Naive thymus-derived CD8-positive, alpha-beta T cell (primary cell): ENCODE measurements at regions not wholly inside any gene's neighbourhood (a gene's known extent, or its start where the extent isn't known, plus 50 kb on each side); places are given as distances from the start of the nearest gene placed in this dataset.
"Not testable (repeated sequence)": the region's sequence is repeated elsewhere in the genome, so short reads cannot be mapped to it uniquely, and the experiment has no call there.

Source experiments
- ATAC-seq, 2 donors: fragments of 150-1000 bp; cut with Tn5 transposase in 1 of 2; sonication (Bioruptor Pico), chemical (Tn5 transposase) in 1 of 2; 1 replicate in 1 of 2; 2 replicates in 1 of 2; pipeline ENCODE4 v1.10.0; 2021; ENCODE audit warnings: mild to moderate bottlenecking in 2 of 2, moderate library complexity in 2 of 2
- POLR2A ChIA-PET: fragments of 350-600 bp; sonication (Branson Sonifier 250); formaldehyde crosslinking; loops from one replicate; lab custom pipeline; 2021; ENCODE audit warnings: antibody characterized with exemption; lab: Charles Lee
- DNase-seq, 10 donors: peaks; one replicate each; pipeline versions ENCODE4 v3.0.0 to v3.0.0-alpha.2; 2020 to 2022
- H3K27ac Mint-ChIP-seq, 10 donors: one replicate each; pipeline ENCODE4 v1.8.0; 2020 to 2022; ENCODE audit warnings: mild to moderate bottlenecking in 10 of 10, mixed read lengths in 10 of 10, moderate library complexity in 4 of 10, inconsistent platforms in 1 of 10
- H3K27me3 Mint-ChIP-seq, 5 donors: one replicate each; pipeline ENCODE4 v1.8.0; 2021 to 2022; ENCODE audit warnings: mixed read lengths in 5 of 5
- H3K36me3 Mint-ChIP-seq, 3 donors: one replicate each; pipeline ENCODE4 v1.8.0; 2020 to 2022; ENCODE audit warnings: mixed read lengths in 3 of 3, mild to moderate bottlenecking in 2 of 3, inconsistent platforms in 1 of 3
- H3K4me1 Mint-ChIP-seq, 4 donors: one replicate each; pipeline ENCODE4 v1.8.0; 2021 to 2022; ENCODE audit warnings: mixed read lengths in 4 of 4
- H3K4me3 Mint-ChIP-seq, 10 donors: one replicate each; pipeline ENCODE4 v1.8.0; 2020 to 2022; ENCODE audit warnings: mild to moderate bottlenecking in 10 of 10, mixed read lengths in 10 of 10, moderate library complexity in 6 of 10, inconsistent platforms in 1 of 10
- H3K9me3 Mint-ChIP-seq, 9 donors: one replicate each; pipeline ENCODE4 v1.8.0; 2020 to 2022; ENCODE audit warnings: mixed read lengths in 9 of 9, mild to moderate bottlenecking in 3 of 9, inconsistent platforms in 1 of 9, moderate library complexity in 1 of 9

DNA sequence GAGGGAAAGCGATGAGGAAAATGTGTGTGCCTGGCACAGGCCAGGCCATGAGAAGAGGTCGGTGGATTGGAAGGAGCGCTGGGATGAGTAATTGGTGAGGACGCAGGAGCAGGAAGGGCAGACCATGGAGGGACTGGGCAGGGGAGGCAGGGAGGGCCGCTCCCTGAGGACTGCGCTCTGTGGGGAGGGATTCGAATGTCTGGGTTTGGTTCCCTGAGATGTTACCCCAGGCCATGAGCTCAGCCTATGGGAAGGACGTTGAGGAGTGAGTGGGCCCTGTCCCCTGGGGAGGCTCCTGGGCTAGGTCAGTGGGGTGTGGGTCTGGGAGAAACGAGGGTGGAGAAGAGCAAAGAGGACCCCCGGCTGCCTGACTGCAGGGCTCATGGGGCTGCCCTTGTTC lies 415.2 kb upstream of the NPAP1 start:
- H3K27ac Mint-ChIP-seq, H3K36me3 Mint-ChIP-seq, POLR2A ChIA-PET, H3K4me3 Mint-ChIP-seq, ATAC-seq, DNase-seq, H3K4me1 Mint-ChIP-seq: not testable (repeated sequence)
- Mint-ChIP-seq H3K9me3 (peaks cover 0 to 17% (median 4%) of the 10 kb centered on the region in 9 donors), H3K27me3 (peaks cover 0 to 11% (median 0%) of the 10 kb centered on the region in 5 donors)

DNA sequence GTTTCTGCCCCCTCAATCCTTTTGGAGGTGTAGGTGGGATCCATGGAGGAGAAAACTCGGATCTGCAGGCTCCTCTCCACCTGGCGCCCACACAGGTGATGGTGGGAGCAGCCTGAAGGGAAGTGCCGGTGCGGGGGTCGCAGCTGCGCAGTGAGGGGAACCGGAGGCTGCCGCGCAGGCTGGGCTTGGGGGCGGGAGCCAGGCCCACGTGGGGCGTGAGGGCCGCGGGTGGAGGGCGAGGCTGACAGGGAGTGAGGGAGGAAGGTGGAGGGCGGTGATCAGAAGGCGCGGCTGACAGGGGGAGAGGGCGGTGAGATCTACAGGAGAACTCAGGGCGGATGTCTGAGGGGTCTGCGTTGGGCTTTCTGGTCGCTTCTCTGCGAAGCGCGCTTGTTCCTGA lies 414.7 kb upstream of the NPAP1 start:
- DNase-seq, H3K4me3 Mint-ChIP-seq, ATAC-seq, H3K4me1 Mint-ChIP-seq, H3K27ac Mint-ChIP-seq, H3K36me3 Mint-ChIP-seq, POLR2A ChIA-PET: not testable (repeated sequence)
- H3K27me3 Mint-ChIP-seq = peaks cover 0 to 11% (median 0%) of the 10 kb centered on the region in 5 donors
- peaks cover 0 to 17% (median 4%) of the 10 kb centered on the region in 9 donors for H3K9me3 Mint-ChIP-seq

DNA sequence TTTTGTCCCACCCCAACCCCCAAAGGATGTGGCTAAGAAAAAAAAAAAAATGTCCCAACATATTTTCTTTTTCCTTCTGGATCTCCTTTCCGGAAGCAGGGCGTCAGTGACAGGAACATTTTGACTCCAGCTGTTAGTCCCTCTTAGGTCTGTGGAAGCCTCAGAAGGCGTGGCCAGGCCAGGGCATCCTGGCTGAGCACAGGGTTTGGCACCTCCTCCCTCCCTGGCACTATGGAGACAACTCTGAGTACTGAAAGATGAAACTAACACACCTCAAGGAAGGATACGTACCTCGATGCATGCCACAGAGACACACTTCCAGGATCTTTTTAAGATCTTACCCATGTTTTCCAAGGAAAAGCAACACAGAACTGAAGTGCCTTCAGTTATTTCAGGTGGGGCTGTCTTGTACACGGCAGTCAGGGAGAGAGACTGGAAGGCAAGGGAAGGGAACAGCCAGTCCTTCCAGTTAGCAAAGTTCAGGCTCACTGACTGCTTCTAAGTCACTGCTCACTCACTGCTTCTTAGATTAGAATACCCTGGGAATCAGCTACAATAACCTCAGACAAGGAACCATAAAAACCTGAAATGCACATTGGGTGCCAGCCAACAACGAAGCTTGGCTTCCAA lies 406.9 kb upstream of the NPAP1 start:
- H3K36me3 Mint-ChIP-seq, H3K27me3 Mint-ChIP-seq, H3K4me3 Mint-ChIP-seq, H3K27ac Mint-ChIP-seq, DNase-seq, ATAC-seq, H3K4me1 Mint-ChIP-seq, POLR2A ChIA-PET: not testable (repeated sequence)
- H3K9me3 Mint-ChIP-seq = peaks cover 0 to 18% (median 10%) of the 10 kb centered on the region in 9 donors

DNA sequence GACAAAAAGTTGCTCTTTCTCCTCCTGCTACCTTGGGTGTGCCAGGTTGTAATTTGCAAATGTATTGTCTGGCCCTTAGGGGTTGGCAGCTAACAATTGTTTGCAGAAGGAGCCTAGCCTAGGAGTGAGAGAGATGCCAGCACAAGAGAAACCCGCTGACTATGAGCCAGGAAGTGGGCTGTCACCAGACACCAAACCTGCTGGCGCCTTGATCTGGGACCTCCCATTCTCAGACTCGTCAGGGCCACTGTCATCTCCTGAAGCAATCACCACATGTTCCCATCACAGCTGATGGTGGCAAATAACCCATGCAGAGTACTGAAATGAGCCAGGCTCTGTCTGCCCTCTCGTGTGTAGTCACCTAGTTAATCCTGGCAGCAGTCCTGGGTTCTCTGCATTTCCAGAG lies 406.4 kb upstream of the NPAP1 start:
- no peak for DNase-seq
- peaks cover 0 to 18% (median 10%) of the 10 kb centered on the region in 9 donors for H3K9me3 Mint-ChIP-seq
- H3K36me3 Mint-ChIP-seq = no peaks in the 10 kb centered on the region
- no peaks in the 10 kb centered on the region for H3K4me1 Mint-ChIP-seq
- POLR2A ChIA-PET = no interaction called here
- peaks cover 0 to 4% (median 0%) of the 10 kb centered on the region in 5 donors for H3K27me3 Mint-ChIP-seq
- no peak overlapping the region for H3K27ac Mint-ChIP-seq
- no peak for ATAC-seq
- no peak overlapping the region for H3K4me3 Mint-ChIP-seq

DNA sequence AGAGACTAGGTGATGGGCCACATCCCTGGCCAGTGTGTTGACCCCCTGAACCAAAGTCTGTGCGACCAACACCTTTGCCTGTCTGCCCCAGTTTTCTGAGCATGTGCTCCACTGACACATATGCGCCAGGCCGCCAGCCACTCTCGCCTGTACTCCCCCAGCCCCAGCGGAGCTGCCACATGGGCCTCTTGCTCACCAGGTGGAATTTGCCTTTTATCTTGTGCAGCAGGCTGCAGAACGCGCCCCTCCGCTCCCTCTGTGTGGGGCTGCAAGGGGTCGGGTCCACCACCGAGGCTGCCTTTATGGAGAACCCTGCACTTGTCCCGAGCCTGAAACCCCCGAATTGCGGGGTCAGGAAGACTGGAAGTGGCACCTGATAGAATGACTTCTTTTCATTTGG lies 405.7 kb upstream of the NPAP1 start:
- no peak for ATAC-seq
- Mint-ChIP-seq H3K9me3 (peaks cover 0 to 17% (median 10%) of the 10 kb centered on the region in 9 donors), H3K27ac (no peak overlapping the region), H3K4me1 (no peaks in the 10 kb centered on the region), H3K27me3 (peaks cover 0 to 1% (median 0%) of the 10 kb centered on the region in 5 donors), H3K36me3 (no peaks in the 10 kb centered on the region), H3K4me3 (no peak overlapping the region)
- no peak for DNase-seq
- POLR2A ChIA-PET = no interaction called here

DNA sequence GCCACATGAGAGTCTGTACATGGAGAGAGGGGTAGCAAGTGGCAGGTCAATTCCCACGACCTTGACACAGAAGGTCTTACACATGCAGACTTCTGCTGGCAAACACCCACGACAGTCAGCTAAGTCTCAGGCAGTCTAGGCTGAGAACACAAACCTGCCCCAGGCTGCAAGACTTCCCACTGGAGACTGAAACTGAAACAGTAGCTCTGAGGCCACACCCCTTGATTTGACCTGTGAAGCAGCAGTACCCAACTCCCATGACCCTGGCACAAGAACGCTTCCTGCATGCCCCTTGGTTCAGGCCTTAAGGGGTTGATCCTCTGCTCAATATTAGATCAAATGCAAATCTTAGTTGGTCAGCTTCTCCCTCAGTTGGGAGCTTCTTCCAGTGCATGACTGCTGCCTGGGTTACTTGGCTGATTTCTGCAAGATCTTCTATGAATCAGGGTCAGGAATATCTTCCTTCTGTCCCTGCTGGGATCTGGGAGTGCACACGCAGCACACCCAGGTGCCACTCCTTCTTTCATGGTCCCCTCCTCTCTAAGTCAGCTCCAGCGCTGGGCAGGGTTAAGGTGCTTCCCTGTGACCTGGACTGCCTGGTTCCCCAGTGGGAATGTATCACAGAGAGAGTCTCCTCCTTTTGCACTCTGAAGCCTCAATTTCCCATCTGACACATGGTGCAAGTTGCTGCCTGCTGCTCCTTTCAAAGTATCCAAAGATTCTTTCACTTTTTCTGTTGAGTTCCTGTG lies 403.9 kb upstream of the NPAP1 start:
- H3K27ac Mint-ChIP-seq, POLR2A ChIA-PET, H3K36me3 Mint-ChIP-seq, ATAC-seq, H3K4me3 Mint-ChIP-seq, H3K4me1 Mint-ChIP-seq, DNase-seq, H3K27me3 Mint-ChIP-seq: not testable (repeated sequence)
- H3K9me3 Mint-ChIP-seq = peaks cover 0 to 18% (median 9%) of the 10 kb centered on the region in 9 donors

DNA sequence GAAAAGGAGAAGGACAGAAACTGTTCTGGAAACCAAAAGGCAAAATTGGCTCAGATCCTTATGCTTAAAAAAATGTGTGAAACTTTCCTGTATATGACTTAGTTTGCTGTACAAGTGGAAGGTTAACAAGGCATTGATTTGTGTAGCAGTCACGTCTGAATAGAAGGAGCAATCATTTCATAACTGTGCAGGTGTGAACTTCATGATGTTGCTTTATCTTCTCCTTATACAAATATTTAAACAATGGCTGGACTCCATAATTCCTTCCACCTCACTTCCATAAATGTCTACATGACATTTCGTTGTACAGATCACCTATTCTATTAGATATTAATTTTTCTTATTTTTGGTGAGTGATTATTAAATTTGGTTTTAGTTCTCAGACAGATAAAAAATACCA lies 382.7 kb upstream of the NPAP1 start:
- Mint-ChIP-seq H3K27me3 (no peaks in the 10 kb centered on the region), H3K27ac (no peak overlapping the region), H3K4me1 (no peaks in the 10 kb centered on the region), H3K36me3 (no peaks in the 10 kb centered on the region), H3K9me3 (peaks cover 0 to 5% (median 0%) of the 10 kb centered on the region in 9 donors), H3K4me3 (no peak overlapping the region)
- ATAC-seq (no peak), DNase-seq (no peak)
- POLR2A ChIA-PET = no interaction called here

DNA sequence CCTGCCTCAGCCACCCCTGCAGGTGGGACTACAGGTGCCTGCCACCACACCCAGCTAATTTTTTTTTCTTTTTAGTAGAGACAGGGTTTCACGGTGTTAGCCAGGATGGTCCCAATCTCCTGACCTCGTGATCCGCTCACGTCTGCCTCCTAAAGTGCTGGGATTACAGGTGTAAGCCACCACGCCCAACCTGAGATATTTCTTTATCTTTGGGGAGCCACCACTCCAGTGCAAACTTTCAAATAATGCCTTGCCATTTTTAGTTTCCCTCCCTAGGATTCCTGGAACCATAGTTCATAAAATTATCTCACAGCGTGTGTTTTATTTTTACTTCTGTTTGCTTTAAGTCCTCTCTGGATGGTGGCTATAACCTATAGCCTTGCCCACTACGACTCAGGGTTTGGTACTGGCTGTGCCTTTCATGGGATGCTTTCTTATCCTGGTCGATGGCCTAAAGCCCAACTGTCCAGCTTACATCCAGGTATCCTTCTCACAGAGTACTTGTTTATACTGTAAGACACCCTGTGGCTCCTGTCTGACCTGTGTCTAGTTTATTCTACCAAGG lies 374.7 kb upstream of the NPAP1 start:
- H3K36me3 Mint-ChIP-seq, H3K27ac Mint-ChIP-seq, H3K9me3 Mint-ChIP-seq, H3K27me3 Mint-ChIP-seq, H3K4me3 Mint-ChIP-seq, H3K4me1 Mint-ChIP-seq, ATAC-seq, POLR2A ChIA-PET, DNase-seq: not testable (repeated sequence)

DNA sequence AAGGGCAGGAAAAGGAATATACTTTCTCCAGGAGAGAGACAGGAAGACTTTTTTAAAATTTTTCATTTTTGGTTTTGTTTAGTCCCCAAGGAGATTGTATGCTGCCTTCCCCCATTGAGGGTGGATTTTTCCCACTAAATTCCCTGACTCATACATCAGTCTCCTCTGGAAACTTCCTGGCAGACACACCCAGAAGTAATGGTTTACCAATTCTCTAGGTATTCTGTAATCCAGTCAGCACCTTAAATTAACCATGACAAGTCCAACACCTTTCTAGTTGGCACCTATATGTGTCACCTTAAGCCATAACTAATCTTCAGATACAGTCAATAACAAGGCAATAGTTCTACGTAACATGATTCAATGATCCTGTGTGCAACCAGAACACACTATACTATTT lies 373.6 kb upstream of the NPAP1 start:
- H3K36me3 Mint-ChIP-seq, H3K9me3 Mint-ChIP-seq, H3K4me1 Mint-ChIP-seq, H3K27me3 Mint-ChIP-seq, POLR2A ChIA-PET, ATAC-seq, DNase-seq, H3K4me3 Mint-ChIP-seq, H3K27ac Mint-ChIP-seq: not testable (repeated sequence)

DNA sequence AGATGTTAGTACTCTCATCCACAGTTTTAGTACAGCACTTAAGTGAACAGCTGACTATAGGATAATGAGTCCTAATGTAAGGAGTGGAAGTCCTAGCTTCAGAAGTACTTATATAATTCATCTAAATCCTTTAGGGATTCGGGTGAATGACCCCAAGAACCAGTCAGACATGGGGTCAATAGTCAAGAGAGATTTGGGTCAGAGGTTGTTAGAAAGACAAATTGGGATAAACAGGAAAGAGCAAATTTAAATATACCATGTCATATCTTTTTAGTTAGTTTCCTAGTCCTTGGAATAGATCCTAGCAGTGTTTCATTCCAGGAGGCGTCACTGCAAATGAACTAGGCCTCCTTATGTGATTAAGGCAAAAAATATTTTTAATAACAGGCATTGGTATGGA lies 370.8 kb upstream of the NPAP1 start:
- DNase-seq, ATAC-seq, H3K36me3 Mint-ChIP-seq, H3K4me3 Mint-ChIP-seq, H3K27ac Mint-ChIP-seq, POLR2A ChIA-PET, H3K27me3 Mint-ChIP-seq, H3K4me1 Mint-ChIP-seq, H3K9me3 Mint-ChIP-seq: not testable (repeated sequence)

DNA sequence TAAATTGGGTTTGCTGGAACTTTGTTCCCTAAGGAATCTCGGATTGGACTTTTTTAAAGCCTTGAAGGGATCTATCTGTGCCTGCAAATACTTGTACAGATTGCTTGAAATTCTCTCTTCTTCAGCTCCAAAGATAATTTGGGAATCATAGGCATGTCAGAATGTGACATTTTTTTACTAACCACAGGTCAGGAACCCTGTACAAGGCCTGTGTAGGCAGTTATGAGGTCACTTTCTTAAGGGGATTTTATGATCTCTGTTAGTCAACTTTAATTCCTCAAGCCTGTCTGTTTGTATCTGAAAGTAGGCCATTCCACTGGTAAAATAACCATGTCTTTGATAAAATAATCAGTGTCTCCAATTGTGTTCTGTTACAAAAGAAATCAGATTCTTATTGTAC lies 369.9 kb upstream of the NPAP1 start:
- ATAC-seq, H3K27me3 Mint-ChIP-seq, H3K4me1 Mint-ChIP-seq, H3K4me3 Mint-ChIP-seq, POLR2A ChIA-PET, H3K36me3 Mint-ChIP-seq, H3K9me3 Mint-ChIP-seq, H3K27ac Mint-ChIP-seq, DNase-seq: not testable (repeated sequence)

DNA sequence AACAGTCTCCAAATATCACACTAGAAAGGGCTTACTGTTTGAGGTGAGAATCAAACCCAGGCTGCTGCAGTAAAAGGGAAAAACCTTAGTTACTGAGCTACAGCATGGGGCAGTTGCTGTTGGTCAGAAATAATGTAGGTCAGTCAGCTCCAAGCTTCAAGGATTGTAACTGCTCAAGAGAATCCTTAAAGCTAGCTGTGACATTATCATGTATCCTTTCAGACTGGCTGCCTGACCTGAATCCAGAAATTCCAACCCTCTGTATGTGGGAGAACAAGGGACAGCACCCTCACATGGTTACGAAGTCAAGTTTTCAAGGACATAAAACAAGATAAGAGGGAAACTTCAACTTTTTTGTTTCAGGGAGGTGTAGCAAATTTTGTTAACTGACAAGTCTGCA lies 365.9 kb upstream of the NPAP1 start:
- H3K36me3 Mint-ChIP-seq, ATAC-seq, POLR2A ChIA-PET, H3K9me3 Mint-ChIP-seq, H3K4me3 Mint-ChIP-seq, H3K27ac Mint-ChIP-seq, H3K27me3 Mint-ChIP-seq, DNase-seq, H3K4me1 Mint-ChIP-seq: not testable (repeated sequence)

DNA sequence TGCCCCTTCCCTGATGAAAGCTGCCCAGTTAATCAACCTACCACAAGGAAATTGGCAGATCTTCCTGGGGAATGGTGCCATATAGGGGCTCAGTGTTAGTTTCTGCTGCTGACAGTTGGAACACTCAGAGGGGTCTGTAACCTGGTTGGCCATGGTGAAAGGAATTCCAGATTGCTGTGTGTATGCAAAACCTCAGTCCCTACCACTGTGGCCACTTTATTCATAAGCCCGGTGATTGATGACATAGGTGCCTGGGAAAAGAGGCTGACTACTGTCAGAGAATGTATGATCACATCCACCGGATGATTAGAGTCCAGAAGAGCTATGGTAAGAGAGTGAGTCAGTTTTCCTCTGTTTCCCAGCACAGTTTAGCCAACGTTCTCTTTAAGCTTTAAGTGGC lies 363.9 kb upstream of the NPAP1 start:
- DNase-seq, H3K36me3 Mint-ChIP-seq, H3K27ac Mint-ChIP-seq, H3K9me3 Mint-ChIP-seq, H3K27me3 Mint-ChIP-seq, ATAC-seq, H3K4me1 Mint-ChIP-seq, POLR2A ChIA-PET, H3K4me3 Mint-ChIP-seq: not testable (repeated sequence)
